Mesenteric fat pad (tissue), 1 donor: ENCODE measurements at regions not wholly inside any gene's neighbourhood (a gene's known extent, or its start where the extent isn't known, plus 50 kb on each side); places are given as distances from the start of the nearest gene placed in this dataset.
A peak's percentile ranks its signal among the peaks of the same experiment; 100 is the strongest.

Experiments used
- DNase-seq: peaks from one replicate; pipeline ENCODE4 v3.0.0-alpha.2; 2020; ENCODE audit warnings: low spot score
- donor health status: DM: yes; HTN: yes; CAD: no.

GRCh38 chr10:124305131-124305530 lies 113.6 kb downstream of the OAT start:
- no peak for DNase-seq

GRCh38 chr10:124303662-124304418 lies 114.9 kb downstream of the OAT start:
- peak; percentile 35 for DNase-seq

- DNase-seq: peak; percentile 82
These were observed 115.7 kb downstream of the OAT start for GRCh38 chr10:124302951-124303505.

- peak; percentile 77 for DNase-seq
These were observed 117.0 kb downstream of the OAT start for GRCh38 chr10:124301736-124302135.

- peak; percentile 39 for DNase-seq
These were observed 118.0 kb downstream of the OAT start for GRCh38 chr10:124300735-124301134.

GRCh38 chr10:124300224-124300623 lies 118.5 kb downstream of the OAT start:
- DNase-seq: peak; percentile 55

- DNase-seq: peak; percentile 68
These were observed 119.0 kb downstream of the OAT start for GRCh38 chr10:124299696-124300095.

- DNase-seq: peak; percentile 60
These were observed 119.8 kb downstream of the OAT start for GRCh38 chr10:124298891-124299290.

- peak; percentile 68 for DNase-seq
These were observed 121.6 kb downstream of the OAT start for GRCh38 chr10:124296813-124297788.

GRCh38 chr10:124296121-124296812 lies 122.5 kb downstream of the OAT start:
- DNase-seq: peak; percentile 81

GRCh38 chr10:124294811-124295770 lies 123.6 kb downstream of the OAT start:
- DNase-seq: peak; percentile 84

- peak; percentile 88 for DNase-seq
These were observed 124.9 kb downstream of the OAT start for GRCh38 chr10:124293616-124294449.

- DNase-seq: peak; percentile 77
These were observed 125.7 kb downstream of the OAT start for GRCh38 chr10:124292911-124293615.

- peak; percentile 89 for DNase-seq
These were observed 127.6 kb downstream of the OAT start for GRCh38 chr10:124291001-124291701.

- peak; percentile 88 for DNase-seq
These were observed 128.6 kb downstream of the OAT start for GRCh38 chr10:124289851-124290795.
